HG02970 (cell line): ENCODE measurements at regions not wholly inside any gene's neighbourhood (a gene's known extent, or its start where the extent isn't known, plus 50 kb on each side); places are given as distances from the start of the nearest gene placed in this dataset.

Experiments used
- ATAC-seq: cut with Tn5 transposase; IDR thresholded peaks from one replicate; pipeline ENCODE4 v1.9.1; 2021; ENCODE audit warnings: mild to moderate bottlenecking, moderate library complexity, moderate number of reproducible peaks; ENCODE audit not compliant: unreplicated experiment, low FRiP score

GRCh38 chr10:125291836-125292235 lies 131.5 kb upstream of the CTBP2 start:
- no peak for ATAC-seq

GRCh38 chr10:125289461-125289860 lies 129.1 kb upstream of the CTBP2 start:
- no peak for ATAC-seq

GRCh38 chr10:125284875-125285597 lies 124.7 kb upstream of the CTBP2 start:
- no peak for ATAC-seq

- ATAC-seq: no peak
These were observed 123.7 kb upstream of the CTBP2 start for GRCh38 chr10:125283836-125284614.

- no peak for ATAC-seq
These were observed 123.0 kb upstream of the CTBP2 start for GRCh38 chr10:125283191-125283835.

GRCh38 chr10:125281091-125281490 lies 120.7 kb upstream of the CTBP2 start:
- no peak for ATAC-seq

GRCh38 chr10:125276133-125276532 lies 115.8 kb upstream of the CTBP2 start:
- ATAC-seq: no peak

GRCh38 chr10:125274961-125275360 lies 114.6 kb upstream of the CTBP2 start:
- ATAC-seq: no peak

GRCh38 chr10:125273023-125273422 lies 112.7 kb upstream of the CTBP2 start:
- ATAC-seq: no peak

- ATAC-seq: no peak
These were observed 109.4 kb upstream of the CTBP2 start for GRCh38 chr10:125269716-125270115.

GRCh38 chr10:125266966-125267365 lies 106.6 kb upstream of the CTBP2 start:
- no peak for ATAC-seq

- ATAC-seq: no peak
These were observed 106.2 kb upstream of the CTBP2 start for GRCh38 chr10:125266541-125266940.

GRCh38 chr10:125265579-125265955 lies 105.2 kb upstream of the CTBP2 start:
- no peak for ATAC-seq

GRCh38 chr10:125264757-125265578 lies 104.6 kb upstream of the CTBP2 start:
- no peak for ATAC-seq

GRCh38 chr10:125264091-125264490 lies 103.7 kb upstream of the CTBP2 start:
- ATAC-seq: no peak

- ATAC-seq: no peak
These were observed 103.2 kb upstream of the CTBP2 start for GRCh38 chr10:125263551-125263950.

- ATAC-seq: no peak
These were observed 102.6 kb upstream of the CTBP2 start for GRCh38 chr10:125262920-125263319.

GRCh38 chr10:125262409-125262808 lies 102.0 kb upstream of the CTBP2 start:
- ATAC-seq: no peak

GRCh38 chr10:125261491-125262186 lies 101.3 kb upstream of the CTBP2 start:
- ATAC-seq: no peak

GRCh38 chr10:125260260-125260659 lies 99.9 kb upstream of the CTBP2 start:
- ATAC-seq: no peak
